OCI-LY7 (cell line): ENCODE measurements at regions not wholly inside any gene's neighbourhood (a gene's known extent, or its start where the extent isn't known, plus 50 kb on each side); places are given as distances from the start of the nearest gene placed in this dataset.

ENCODE experiments used
- BruUV-seq: library from RNA; stranded (reverse); fragments of 400-500 nt; replicated peaks from 2 replicates; lab custom pipeline; 2021; lab: Mats Ljungman, UMichigan
- CTCF ChIA-PET: fragments of 300-600 bp; sonication (Branson Sonifier 250); formaldehyde crosslinking; loops from one replicate; lab custom pipeline; 2022; ENCODE audit warnings: antibody characterized with exemption; ENCODE audit not compliant: unreplicated experiment; lab: Charles Lee
- POLR2A ChIA-PET: fragments of 300-600 bp; sonication (Branson Sonifier 250); formaldehyde crosslinking; loops from one replicate; lab custom pipeline; 2022; ENCODE audit warnings: antibody characterized with exemption; lab: Charles Lee
- DNase-seq: peaks from one replicate; pipeline ENCODE4 v3.0.0-alpha.2; 2015; ENCODE audit warnings: low spot score
- H2AFZ ChIP-seq: fragments of 200-600 bp; sonication (generic), shearing (Covaris generic); 2 replicates; pipeline ENCODE4 v1.6.1; 2014; ENCODE audit warnings: mild to moderate bottlenecking, antibody characterized with exemption, low read length, moderate library complexity
- H3K27ac ChIP-seq: fragments of 200-600 bp; sonication (generic); 2 replicates; pipeline ENCODE4 v1.5.1; 2014; ENCODE audit warnings: mixed run types, low read depth, mild to moderate bottlenecking, moderate library complexity, low read length, inconsistent platforms; ENCODE audit not compliant: poor library complexity, severe bottlenecking
- H3K36me3 ChIP-seq: fragments of 200-600 bp; sonication (generic); 2 replicates; pipeline ENCODE4 v1.6.1; 2014; ENCODE audit warnings: mild to moderate bottlenecking, antibody characterized with exemption, low read length, moderate library complexity, mixed read lengths; ENCODE audit not compliant: insufficient read depth
- H3K4me1 ChIP-seq: fragments of 200-600 bp; sonication (generic); 2 replicates; pipeline ENCODE4 v1.5.1; 2014; ENCODE audit warnings: mild to moderate bottlenecking, low read length; ENCODE audit not compliant: insufficient read depth, poor library complexity, severe bottlenecking
- H3K4me2 ChIP-seq: fragments of 200-600 bp; sonication (generic); 2 replicates; pipeline ENCODE4 v1.6.1; 2014; ENCODE audit warnings: mild to moderate bottlenecking, low read length
- H3K4me3 ChIP-seq: fragments of 200-600 bp; sonication (generic); 2 replicates; pipeline ENCODE4 v1.5.1; 2014; ENCODE audit warnings: mild to moderate bottlenecking, low read depth, low read length; ENCODE audit not compliant: poor library complexity, severe bottlenecking
- H3K79me2 ChIP-seq: fragments of 200-600 bp; sonication (generic); 2 replicates; pipeline ENCODE4 v1.6.1; 2016; ENCODE audit warnings: low read depth, mild to moderate bottlenecking, low read length, moderate library complexity, mixed read lengths; ENCODE audit not compliant: insufficient read depth
- H3K9me2 ChIP-seq: fragments of 200-600 bp; sonication (generic); 2 replicates; pipeline ENCODE4 v1.6.1; 2016; ENCODE audit warnings: mild to moderate bottlenecking, low read length, mixed read lengths; ENCODE audit not compliant: insufficient read depth
- H3K9me3 ChIP-seq: fragments of 200-600 bp; sonication (generic); 2 replicates; pipeline ENCODE4 v1.6.1; 2014; ENCODE audit warnings: mild to moderate bottlenecking, mixed run types, low read length, mixed read lengths
- H4K20me1 ChIP-seq: fragments of 200-600 bp; sonication (generic); 2 replicates; pipeline ENCODE4 v1.6.1; 2014; ENCODE audit warnings: mild to moderate bottlenecking, antibody characterized with exemption, low read length, moderate library complexity, mixed read lengths; ENCODE audit not compliant: insufficient read depth
- EZH2phosphoT487 ChIP-seq: fragments of 200-600 bp; sonication (generic); IDR thresholded peaks from 2 replicates; pipeline ENCODE4 v1.6.1; 2018; ENCODE audit warnings: low read depth, borderline replicate concordance, mild to moderate bottlenecking, mixed run types, antibody characterized with exemption, low read length, moderate library complexity, mixed read lengths
- intact Hi-C: fragments of 100-400 bp; cut with micrococcal nuclease; formaldehyde crosslinking; loops from one replicate; pipeline ENCODE4 v1.10.0; 2022; ENCODE audit not compliant: unreplicated experiment
- TF ChIP-seq, protein P1 (sequence below): fragments of 200-600 bp; sonication (generic); conservative IDR thresholded peaks from 2 replicates; pipeline ENCODE4 v1.5.1; 2014; ENCODE audit warnings: mild to moderate bottlenecking, antibody characterized with exemption, low read length, moderate library complexity, mixed read lengths

DNA sequence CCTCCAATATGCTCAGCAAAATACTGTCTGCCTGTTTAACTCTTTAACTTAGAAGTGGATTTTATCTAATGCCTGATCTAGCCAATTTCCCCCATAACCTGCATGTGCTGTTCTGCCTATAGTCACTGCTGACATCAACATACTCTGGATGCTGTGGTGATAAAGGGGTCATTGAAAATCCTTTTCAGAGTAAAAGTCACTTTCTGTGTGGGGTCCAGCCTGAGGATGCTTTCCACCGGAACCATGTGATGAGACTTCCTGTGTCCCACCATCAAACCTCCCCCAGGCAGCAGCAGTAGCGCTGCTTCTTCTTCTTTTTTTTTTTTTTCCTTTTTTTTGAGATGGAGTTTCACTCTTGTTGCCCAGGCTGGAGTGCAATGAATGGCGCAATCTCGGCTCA is 607.0 kb downstream of the BCL11B start:
- H3K9me2 ChIP-seq, result no peaks in the 10 kb centered on the region
- no peaks in the 10 kb centered on the region for H4K20me1 ChIP-seq
- no peak for DNase-seq
- peak overlapping the region; percentile 65; the same call in 1 of the 2 replicates for H2AFZ ChIP-seq
- H3K4me2 ChIP-seq, result no peak overlapping the region
- H3K4me3 ChIP-seq, result no peak overlapping the region
- no peaks in the 10 kb centered on the region for H3K36me3 ChIP-seq
- POLR2A ChIA-PET, result no interaction called here
- H3K9me3 ChIP-seq, result no peaks in the 10 kb centered on the region
- CTCF ChIA-PET, result no interaction called here
- no peaks in the 10 kb centered on the region for H3K4me1 ChIP-seq
- TF ChIP-seq, protein P1, sequence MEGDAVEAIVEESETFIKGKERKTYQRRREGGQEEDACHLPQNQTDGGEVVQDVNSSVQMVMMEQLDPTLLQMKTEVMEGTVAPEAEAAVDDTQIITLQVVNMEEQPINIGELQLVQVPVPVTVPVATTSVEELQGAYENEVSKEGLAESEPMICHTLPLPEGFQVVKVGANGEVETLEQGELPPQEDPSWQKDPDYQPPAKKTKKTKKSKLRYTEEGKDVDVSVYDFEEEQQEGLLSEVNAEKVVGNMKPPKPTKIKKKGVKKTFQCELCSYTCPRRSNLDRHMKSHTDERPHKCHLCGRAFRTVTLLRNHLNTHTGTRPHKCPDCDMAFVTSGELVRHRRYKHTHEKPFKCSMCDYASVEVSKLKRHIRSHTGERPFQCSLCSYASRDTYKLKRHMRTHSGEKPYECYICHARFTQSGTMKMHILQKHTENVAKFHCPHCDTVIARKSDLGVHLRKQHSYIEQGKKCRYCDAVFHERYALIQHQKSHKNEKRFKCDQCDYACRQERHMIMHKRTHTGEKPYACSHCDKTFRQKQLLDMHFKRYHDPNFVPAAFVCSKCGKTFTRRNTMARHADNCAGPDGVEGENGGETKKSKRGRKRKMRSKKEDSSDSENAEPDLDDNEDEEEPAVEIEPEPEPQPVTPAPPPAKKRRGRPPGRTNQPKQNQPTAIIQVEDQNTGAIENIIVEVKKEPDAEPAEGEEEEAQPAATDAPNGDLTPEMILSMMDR, result no peak
- no peak for TF ChIP-seq EZH2phosphoT487
- H3K79me2 ChIP-seq, result no peaks in the 10 kb centered on the region
- no peak overlapping the region for H3K27ac ChIP-seq
- intact Hi-C loops, result no loop called here
- BruUV-seq, result no TSS peak

DNA sequence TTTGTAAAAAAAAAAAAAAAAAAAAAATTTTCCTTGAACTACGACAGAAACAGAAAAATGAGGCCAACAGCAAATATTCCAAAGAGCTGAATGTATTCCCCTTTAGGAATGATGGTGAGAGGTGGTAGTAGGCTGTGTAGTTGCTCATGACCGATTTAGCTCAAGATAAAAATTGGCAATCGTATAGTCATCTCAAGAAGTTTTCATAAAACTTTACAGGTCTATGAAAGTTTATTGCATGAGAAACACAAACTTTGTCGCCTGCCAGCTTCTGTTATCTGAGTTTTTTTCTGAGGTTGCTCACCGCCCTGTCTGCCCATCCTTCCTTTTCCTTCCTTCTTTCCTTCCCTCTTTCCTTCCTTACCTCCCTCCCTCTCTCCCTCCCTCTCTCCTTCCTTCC is 605.5 kb downstream of the BCL11B start:
- DNase-seq, result no peak
- H3K9me2 ChIP-seq, result no peaks in the 10 kb centered on the region
- TF ChIP-seq, protein P1, result no peak
- no peak for TF ChIP-seq EZH2phosphoT487
- no TSS peak for BruUV-seq
- CTCF ChIA-PET, result no interaction called here
- H3K9me3 ChIP-seq, result no peaks in the 10 kb centered on the region
- POLR2A ChIA-PET, result interaction anchor here (0.9 to 1.1 kb wide), 2 partner anchors 11 to 18 kb away, joined by 3 to 4 read pairs; no protein-coding TSS in a partner anchor
- H3K4me2 ChIP-seq, result no peak overlapping the region
- H4K20me1 ChIP-seq, result no peaks in the 10 kb centered on the region
- no peaks in the 10 kb centered on the region for H3K79me2 ChIP-seq
- no peak overlapping the region for H3K4me3 ChIP-seq
- H2AFZ ChIP-seq, result no peak overlapping the region
- H3K36me3 ChIP-seq, result no peaks in the 10 kb centered on the region
- intact Hi-C loops, result no loop called here
- H3K4me1 ChIP-seq, result peaks cover 8% of the 10 kb centered on the region
- H3K27ac ChIP-seq, result no peak overlapping the region

DNA sequence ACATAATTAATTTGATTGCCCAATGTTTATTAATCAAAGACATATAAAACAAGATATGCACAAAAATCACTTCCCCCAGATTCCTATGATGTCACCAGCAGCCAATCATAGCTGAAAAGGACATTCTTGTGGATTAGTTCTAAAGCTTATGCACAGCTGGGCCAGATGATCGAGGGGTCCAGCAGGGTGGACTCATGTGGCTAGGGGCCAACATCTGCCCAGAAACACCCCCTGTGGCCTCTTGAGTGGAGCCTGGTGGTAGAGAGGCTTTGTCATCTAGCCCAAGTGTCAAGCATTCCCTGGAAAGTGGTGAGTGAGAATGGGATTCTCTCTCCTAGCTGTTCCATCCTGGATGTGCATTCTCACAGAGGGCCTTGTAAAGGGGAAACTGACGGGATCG is 590.0 kb downstream of the BCL11B start:
- ChIA-PET CTCF (no interaction called here), POLR2A (interaction anchor here (0.7 kb wide), 1 partner anchor 1729 kb away, joined by 3 read pairs; no protein-coding TSS in a partner anchor)
- no peaks in the 10 kb centered on the region for H3K36me3 ChIP-seq
- H3K79me2 ChIP-seq, result no peaks in the 10 kb centered on the region
- H3K4me1 ChIP-seq, result no peaks in the 10 kb centered on the region
- BruUV-seq, result no TSS peak
- no peak for DNase-seq
- no peak overlapping the region for H3K4me3 ChIP-seq
- no peak overlapping the region for H2AFZ ChIP-seq
- no peaks in the 10 kb centered on the region; the same call in 1 of the 2 replicates for H3K9me3 ChIP-seq
- TF ChIP-seq, protein P1, result no peak
- no peak for TF ChIP-seq EZH2phosphoT487
- H4K20me1 ChIP-seq, result no peaks in the 10 kb centered on the region
- H3K9me2 ChIP-seq, result no peaks in the 10 kb centered on the region
- no peak overlapping the region for H3K27ac ChIP-seq
- H3K4me2 ChIP-seq, result no peak overlapping the region
- intact Hi-C loops, result no loop called here
